ENCODE measurements at regions not wholly inside any gene's neighbourhood (a gene's known extent, or its start where the extent isn't known, plus 50 kb on each side); places are given as distances from the start of the nearest gene placed in this dataset.

GRCh38 chr13:24983094-24983493, 112.8 kb upstream of the PABPC3 start:
- Histone ChIP-seq H3K27ac (ENCODE audit: low read depth, low read length, poor library complexity, severe bottlenecking) (no peak overlapping the region), H3K4me3 (ENCODE audit: low read depth, low read length, poor library complexity, severe bottlenecking) (no peak overlapping the region), H3K36me3 (ENCODE audit: insufficient read depth, low read length, poor library complexity, severe bottlenecking) (no peaks in the 10 kb centered on the region), H3K4me1 (ENCODE audit: insufficient read depth, low read length, poor library complexity, severe bottlenecking) (no peaks in the 10 kb centered on the region), H3K9me3 (ENCODE audit: low read depth, low read length, poor library complexity, severe bottlenecking) (no peaks in the 10 kb centered on the region), H3K27me3 (replicated peaks; ENCODE audit: insufficient read depth, low read depth, low read length, poor library complexity) (no peaks in the 10 kb centered on the region)
- CTCF ChIA-PET, result no interaction called here
- POLR2A ChIA-PET (ENCODE audit: low non-redundant PET), result no interaction called here
- no TSS peak for BruUV-seq (replicated peaks)
- no peak for TF ChIP-seq CTCF (conservative IDR thresholded peaks at IDR 0.05; ENCODE audit: low read depth, low read length)
- TF ChIP-seq EZH2 (IDR thresholded peaks at IDR 0.05; ENCODE audit: borderline replicate concordance, low read depth, low read length, poor library complexity, severe bottlenecking), result no peak
- no peak for DNase-seq (ENCODE audit: low spot score)
- intact Hi-C loops (cut with micrococcal nuclease; ENCODE audit: unreplicated experiment), result no loop called here

GRCh38 chr13:24984134-24984533, 111.8 kb upstream of the PABPC3 start:
- H3K27me3 ChIP-seq (replicated peaks; ENCODE audit: insufficient read depth, low read depth, low read length, poor library complexity), result no peaks in the 10 kb centered on the region
- intact Hi-C loops (cut with micrococcal nuclease; ENCODE audit: unreplicated experiment), result no loop called here
- TF ChIP-seq CTCF (conservative IDR thresholded peaks at IDR 0.05; ENCODE audit: low read depth, low read length) (no peak), EZH2 (IDR thresholded peaks at IDR 0.05; ENCODE audit: borderline replicate concordance, low read depth, low read length, poor library complexity, severe bottlenecking) (no peak)
- no peak overlapping the region for H3K4me3 ChIP-seq (ENCODE audit: low read depth, low read length, poor library complexity, severe bottlenecking)
- no peak for DNase-seq (ENCODE audit: low spot score)
- BruUV-seq (replicated peaks), result no TSS peak
- no peaks in the 10 kb centered on the region for H3K36me3 ChIP-seq (ENCODE audit: insufficient read depth, low read length, poor library complexity, severe bottlenecking)
- ChIA-PET CTCF (interaction anchor here (0.5 kb wide), 1 partner anchor 302 kb away, joined by 3 read pairs; no protein-coding TSS in a partner anchor), POLR2A (ENCODE audit: low non-redundant PET) (no interaction called here)
- no peaks in the 10 kb centered on the region for H3K4me1 ChIP-seq (ENCODE audit: insufficient read depth, low read length, poor library complexity, severe bottlenecking)
- H3K9me3 ChIP-seq (ENCODE audit: low read depth, low read length, poor library complexity, severe bottlenecking), result no peaks in the 10 kb centered on the region
- no peak overlapping the region for H3K27ac ChIP-seq (ENCODE audit: low read depth, low read length, poor library complexity, severe bottlenecking)

- POLR2A ChIA-PET (ENCODE audit: low non-redundant PET), result no interaction called here
- intact Hi-C loops (cut with micrococcal nuclease; ENCODE audit: unreplicated experiment), result no loop called here
Observed at GRCh38 chr13:24985107-24985506, 110.8 kb upstream of the PABPC3 start.

More at GRCh38 chr13:24985107-24985506, 110.8 kb upstream of the PABPC3 start:
- no peaks in the 10 kb centered on the region for H3K9me3 ChIP-seq (ENCODE audit: low read depth, low read length, poor library complexity, severe bottlenecking)
- H3K36me3 ChIP-seq (ENCODE audit: insufficient read depth, low read length, poor library complexity, severe bottlenecking), result no peaks in the 10 kb centered on the region
- TF ChIP-seq EZH2 (IDR thresholded peaks at IDR 0.05; ENCODE audit: borderline replicate concordance, low read depth, low read length, poor library complexity, severe bottlenecking) (no peak), CTCF (conservative IDR thresholded peaks at IDR 0.05; ENCODE audit: low read depth, low read length) (peak; percentile 39)
- BruUV-seq (replicated peaks), result no TSS peak
- no peaks in the 10 kb centered on the region for H3K27me3 ChIP-seq (replicated peaks; ENCODE audit: insufficient read depth, low read depth, low read length, poor library complexity)
- no peaks in the 10 kb centered on the region for H3K4me1 ChIP-seq (ENCODE audit: insufficient read depth, low read length, poor library complexity, severe bottlenecking)
- H3K4me3 ChIP-seq (ENCODE audit: low read depth, low read length, poor library complexity, severe bottlenecking), result no peak overlapping the region
- CTCF ChIA-PET, result interaction anchor here (0.5 kb wide), 1 partner anchor 331 kb away, joined by 3 read pairs; no protein-coding TSS in a partner anchor
- DNase-seq (ENCODE audit: low spot score), result peak; percentile 35
- no peak overlapping the region for H3K27ac ChIP-seq (ENCODE audit: low read depth, low read length, poor library complexity, severe bottlenecking)
